ENCODE measurements at regions not wholly inside any gene's neighbourhood (a gene's known extent, or its start where the extent isn't known, plus 50 kb on each side); places are given as distances from the start of the nearest gene placed in this dataset.

GRCh38 chr5:156036640-156037039 is 290.3 kb upstream of the SGCD start:
- TF ChIP-seq, protein P1, sequence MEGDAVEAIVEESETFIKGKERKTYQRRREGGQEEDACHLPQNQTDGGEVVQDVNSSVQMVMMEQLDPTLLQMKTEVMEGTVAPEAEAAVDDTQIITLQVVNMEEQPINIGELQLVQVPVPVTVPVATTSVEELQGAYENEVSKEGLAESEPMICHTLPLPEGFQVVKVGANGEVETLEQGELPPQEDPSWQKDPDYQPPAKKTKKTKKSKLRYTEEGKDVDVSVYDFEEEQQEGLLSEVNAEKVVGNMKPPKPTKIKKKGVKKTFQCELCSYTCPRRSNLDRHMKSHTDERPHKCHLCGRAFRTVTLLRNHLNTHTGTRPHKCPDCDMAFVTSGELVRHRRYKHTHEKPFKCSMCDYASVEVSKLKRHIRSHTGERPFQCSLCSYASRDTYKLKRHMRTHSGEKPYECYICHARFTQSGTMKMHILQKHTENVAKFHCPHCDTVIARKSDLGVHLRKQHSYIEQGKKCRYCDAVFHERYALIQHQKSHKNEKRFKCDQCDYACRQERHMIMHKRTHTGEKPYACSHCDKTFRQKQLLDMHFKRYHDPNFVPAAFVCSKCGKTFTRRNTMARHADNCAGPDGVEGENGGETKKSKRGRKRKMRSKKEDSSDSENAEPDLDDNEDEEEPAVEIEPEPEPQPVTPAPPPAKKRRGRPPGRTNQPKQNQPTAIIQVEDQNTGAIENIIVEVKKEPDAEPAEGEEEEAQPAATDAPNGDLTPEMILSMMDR (IDR thresholded peaks at IDR 0.05), result no peak
- no peak for TF ChIP-seq POLR2AphosphoS5 (IDR thresholded peaks at IDR 0.05; ENCODE audit: low read depth, low read length)
